Astrocyte (in vitro differentiated cells and primary cell): ENCODE measurements at regions not wholly inside any gene's neighbourhood (a gene's known extent, or its start where the extent isn't known, plus 50 kb on each side); places are given as distances from the start of the nearest gene placed in this dataset.

Experiments used
- CTCF ChIP-seq: IDR thresholded peaks from 2 replicates; pipeline ENCODE4 v1.5.1; 2011; ENCODE audit warnings: low read depth, mild to moderate bottlenecking, inconsistent platforms, low read length, moderate library complexity; ENCODE audit not compliant: insufficient read depth
- EZH2 ChIP-seq: IDR thresholded peaks from 2 replicates; pipeline ENCODE4 v1.6.1; 2012; ENCODE audit warnings: mild to moderate bottlenecking, low read length, inconsistent platforms; ENCODE audit not compliant: insufficient read depth

- no peak for TF ChIP-seq CTCF
- no peak for TF ChIP-seq EZH2
Measured at GRCh38 chr17:45715787-45716186, 68.3 kb upstream of the CRHR1 start.
